GM23248 (cell line): ENCODE measurements at regions not wholly inside any gene's neighbourhood (a gene's known extent, or its start where the extent isn't known, plus 50 kb on each side); places are given as distances from the start of the nearest gene placed in this dataset.

Experiments
- DNase-seq: peaks from one replicate; pipeline ENCODE4 v3.0.0-alpha.2; 2015
- H2AFZ ChIP-seq: fragments of 200-600 bp; sonication (generic); 2 replicates; pipeline ENCODE4 v1.6.1; 2016; ENCODE audit warnings: antibody characterized with exemption
- H3F3A ChIP-seq: fragments of 200-600 bp; sonication (generic); 2 replicates; pipeline ENCODE4 v1.6.1; 2016; ENCODE audit warnings: mild to moderate bottlenecking, antibody characterized with exemption, mixed run types; ENCODE audit not compliant: insufficient read depth
- H3K27ac ChIP-seq: fragments of 200-600 bp; sonication (generic); 2 replicates; pipeline ENCODE4 v1.5.1; 2016; ENCODE audit warnings: mild to moderate bottlenecking
- H3K27me3 ChIP-seq: fragments of 200-600 bp; sonication (generic); replicated peaks from 2 replicates; pipeline ENCODE4 v1.6.1; 2016; ENCODE audit warnings: mild to moderate bottlenecking; ENCODE audit not compliant: insufficient read depth
- H3K36me3 ChIP-seq: fragments of 200-600 bp; sonication (generic); 2 replicates; pipeline ENCODE4 v1.6.1; 2016; ENCODE audit warnings: low read depth, mild to moderate bottlenecking
- H3K4me1 ChIP-seq: fragments of 200-600 bp; sonication (generic); 2 replicates; pipeline ENCODE4 v1.6.1; 2016; ENCODE audit warnings: mild to moderate bottlenecking; ENCODE audit not compliant: insufficient read depth
- H3K4me2 ChIP-seq: fragments of 200-600 bp; sonication (generic); one replicate; pipeline ENCODE4 v1.6.1; 2016; ENCODE audit warnings: mild to moderate bottlenecking; ENCODE audit not compliant: unreplicated experiment
- H3K4me3 ChIP-seq: fragments of 200-600 bp; sonication (generic); 2 replicates; pipeline ENCODE4 v1.5.1; 2016; ENCODE audit warnings: mild to moderate bottlenecking
- H3K79me2 ChIP-seq: fragments of 200-600 bp; sonication (generic); 2 replicates; pipeline ENCODE4 v1.6.1; 2016; ENCODE audit warnings: mild to moderate bottlenecking; ENCODE audit not compliant: insufficient read depth
- H3K9ac ChIP-seq: fragments of 200-600 bp; sonication (generic); 2 replicates; pipeline ENCODE4 v1.6.1; 2016; ENCODE audit warnings: mild to moderate bottlenecking
- H3K9me2 ChIP-seq: fragments of 200-600 bp; sonication (generic); 2 replicates; pipeline ENCODE4 v1.6.1; 2016; ENCODE audit warnings: mixed run types, mild to moderate bottlenecking, moderate library complexity; ENCODE audit not compliant: insufficient read depth
- H3K9me3 ChIP-seq: fragments of 200-600 bp; sonication (generic); one replicate; pipeline ENCODE4 v1.6.1; 2017; ENCODE audit warnings: low read depth
- H4K20me1 ChIP-seq: fragments of 200-600 bp; sonication (generic); 2 replicates; pipeline ENCODE4 v1.6.0; 2016; ENCODE audit not compliant: insufficient read depth
- EZH2 ChIP-seq: fragments of 200-600 bp; sonication (generic); IDR thresholded peaks from 2 replicates; pipeline ENCODE4 v1.6.1; 2018; ENCODE audit warnings: antibody characterized with exemption, mild to moderate bottlenecking; ENCODE audit not compliant: insufficient read depth, poor library complexity, severe bottlenecking
- EZH2phosphoT487 ChIP-seq: fragments of 200-600 bp; sonication (generic); IDR thresholded peaks from 2 replicates; pipeline ENCODE4 v1.6.1; 2018; ENCODE audit warnings: antibody characterized with exemption, moderate library complexity, mild to moderate bottlenecking, low read depth; ENCODE audit not compliant: insufficient read depth
- WGBS, 2 experiments: methylation state at CpG; one replicate each; pipeline ENCODE4 v1.1.6; 2015 to 2017; ENCODE audit warnings: low lambda C conversion rate in 2 of 2, low coverage in 1 of 2; ENCODE audit errors: missing lambda C conversion rate in 2 of 2; 5-methylcytosine and 5-hydroxymethylcytosine counted together
- in situ Hi-C: fragments of 300-500 bp; cut with MboI; formaldehyde crosslinking; loops from 2 replicates; pipeline ENCODE4 v1.15.0; 2020

GRCh38 chr5:172527559-172527958 lies 73.2 kb upstream of the SH3PXD2B start:
- Histone ChIP-seq H3K9me2 (no peaks in the 10 kb centered on the region), H3K9ac (no peak overlapping the region), H3K4me1 (no peaks in the 10 kb centered on the region), H3K4me2 (no peak overlapping the region), H3K27ac (no peak overlapping the region), H3K4me3 (no peak overlapping the region), H3K36me3 (no peaks in the 10 kb centered on the region), H3F3A (no peaks in the 10 kb centered on the region), H4K20me1 (no peaks in the 10 kb centered on the region), H2AFZ (no peak overlapping the region), H3K9me3 (no peaks in the 10 kb centered on the region), H3K27me3 (peaks cover 39% of the 10 kb centered on the region), H3K79me2 (no peaks in the 10 kb centered on the region)
- in situ Hi-C loops = no loop called here
- 55 to 57% methylated on average over 4 of the region's 4 CpGs for WGBS, 2 experiments
- TF ChIP-seq EZH2 = no peak
- no peak for TF ChIP-seq EZH2phosphoT487
- DNase-seq = no peak

DNA sequence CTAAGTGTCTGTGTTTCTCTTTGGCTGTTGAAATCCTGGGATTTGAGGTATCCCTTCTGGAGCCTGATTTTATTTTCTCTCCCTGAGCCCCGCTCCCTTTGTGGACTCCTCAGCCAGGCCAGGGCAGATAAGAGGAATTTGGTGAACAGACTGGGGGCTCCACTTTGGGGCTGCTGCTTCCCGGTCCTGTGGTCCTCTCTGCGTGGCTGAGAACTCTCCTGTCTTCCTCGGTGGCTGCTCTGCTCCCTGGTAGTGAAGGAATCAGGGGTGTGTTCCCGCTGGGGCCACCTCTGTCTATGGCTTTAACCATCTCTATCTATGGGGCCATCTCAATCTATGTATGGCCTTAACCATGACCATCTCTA lies 71.7 kb upstream of the SH3PXD2B start:
- Histone ChIP-seq H3K36me3 (no peaks in the 10 kb centered on the region), H2AFZ (no peak overlapping the region), H3K27ac (no peak overlapping the region), H3K27me3 (peaks cover 36% of the 10 kb centered on the region), H3F3A (no peaks in the 10 kb centered on the region), H3K79me2 (no peaks in the 10 kb centered on the region), H3K9me2 (no peaks in the 10 kb centered on the region), H4K20me1 (no peaks in the 10 kb centered on the region), H3K9ac (no peak overlapping the region), H3K4me2 (no peak overlapping the region), H3K9me3 (peaks cover 6% of the 10 kb centered on the region), H3K4me3 (no peak overlapping the region), H3K4me1 (no peaks in the 10 kb centered on the region)
- TF ChIP-seq EZH2phosphoT487 (no peak), EZH2 (no peak)
- in situ Hi-C loops = no loop called here
- DNase-seq = no peak
- 44 to 50% methylated on average over 5 of the region's 5 CpGs for WGBS, 2 experiments

DNA sequence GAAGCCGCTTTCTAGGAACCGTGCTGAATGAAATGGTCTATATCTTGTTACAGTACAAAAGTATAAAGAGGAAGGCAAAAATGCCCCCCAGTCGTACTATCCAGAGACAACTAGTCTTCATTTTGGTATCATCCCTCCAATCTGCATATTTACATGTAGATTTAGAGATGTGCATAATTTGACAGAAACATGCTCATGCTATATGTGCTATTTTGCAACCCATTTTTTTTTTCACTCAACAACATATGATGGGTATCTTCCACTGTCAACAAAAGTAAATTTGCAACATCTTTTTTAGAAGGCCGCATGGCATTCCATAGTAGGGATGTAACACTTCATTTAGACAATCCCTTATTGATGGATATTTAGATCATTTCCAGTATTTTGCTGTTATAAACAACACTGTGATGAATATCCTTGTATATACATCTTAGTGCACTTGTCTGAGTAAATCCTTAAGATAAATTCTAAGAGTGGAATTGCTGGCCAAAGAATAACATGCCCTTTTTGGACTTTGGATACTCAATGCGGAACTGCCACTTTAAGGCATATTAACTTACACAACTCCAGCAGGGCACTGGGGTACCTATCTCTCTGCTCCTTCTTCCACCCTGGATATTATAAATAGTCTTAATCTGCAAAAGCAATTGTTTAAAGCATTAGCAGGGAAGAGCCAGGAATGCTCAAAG lies 71.1 kb upstream of the SH3PXD2B start:
- 56 to 65% methylated on average over 5 of the region's 5 CpGs for WGBS, 2 experiments
- no peaks in the 10 kb centered on the region for H3K4me1 ChIP-seq
- H3K36me3 ChIP-seq = no peaks in the 10 kb centered on the region
- no peaks in the 10 kb centered on the region for H3K79me2 ChIP-seq
- no peak overlapping the region for H3K9ac ChIP-seq
- no peaks in the 10 kb centered on the region for H3K9me2 ChIP-seq
- no peak for DNase-seq
- TF ChIP-seq EZH2phosphoT487 = no peak
- no peak for TF ChIP-seq EZH2
- H4K20me1 ChIP-seq = no peaks in the 10 kb centered on the region
- no peak overlapping the region for H2AFZ ChIP-seq
- no peak overlapping the region for H3K27ac ChIP-seq
- H3K4me2 ChIP-seq = no peak overlapping the region
- no peak overlapping the region for H3K4me3 ChIP-seq
- H3F3A ChIP-seq = no peaks in the 10 kb centered on the region
- H3K9me3 ChIP-seq = peaks cover 6% of the 10 kb centered on the region
- in situ Hi-C loops = no loop called here
- H3K27me3 ChIP-seq = peaks cover 34% of the 10 kb centered on the region

DNA sequence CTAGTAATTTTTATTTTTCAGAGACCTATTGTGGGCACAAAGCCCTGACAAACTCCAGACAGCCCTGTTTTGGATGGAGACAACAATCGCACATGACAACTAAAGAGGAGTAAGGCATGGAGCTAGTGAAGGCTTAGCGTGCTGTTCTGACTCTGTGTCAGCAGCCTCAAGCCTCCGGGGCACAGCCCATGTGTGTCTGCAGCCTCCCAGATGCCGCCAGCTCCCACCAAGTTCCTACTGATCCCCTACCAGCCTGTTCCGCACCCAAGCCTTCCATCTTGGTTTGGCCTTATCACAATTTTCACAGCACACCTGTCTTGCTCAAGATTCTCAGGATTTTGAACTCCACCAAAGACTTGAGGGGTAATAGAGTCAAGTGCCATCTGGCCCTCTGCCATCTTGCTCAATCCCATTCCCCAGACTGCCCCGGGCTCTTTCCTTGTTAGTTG lies 70.3 kb upstream of the SH3PXD2B start:
- no peaks in the 10 kb centered on the region for H3F3A ChIP-seq
- H3K79me2 ChIP-seq = no peaks in the 10 kb centered on the region
- H3K4me1 ChIP-seq = no peaks in the 10 kb centered on the region
- no peaks in the 10 kb centered on the region for H3K36me3 ChIP-seq
- H4K20me1 ChIP-seq = no peaks in the 10 kb centered on the region
- no peaks in the 10 kb centered on the region for H3K9me2 ChIP-seq
- H3K4me2 ChIP-seq = no peak overlapping the region
- DNase-seq = no peak
- no peak overlapping the region for H2AFZ ChIP-seq
- no peak overlapping the region for H3K9ac ChIP-seq
- H3K9me3 ChIP-seq = peaks cover 6% of the 10 kb centered on the region
- no peak overlapping the region for H3K27ac ChIP-seq
- H3K4me3 ChIP-seq = no peak overlapping the region
- TF ChIP-seq EZH2phosphoT487 = no peak
- TF ChIP-seq EZH2 = no peak
- WGBS, 2 experiments = 2% methylated on average over 6 of the region's 6 CpGs
- peaks cover 31% of the 10 kb centered on the region for H3K27me3 ChIP-seq
- in situ Hi-C loops = no loop called here
